ENCODE measurements at regions not wholly inside any gene's neighbourhood (a gene's known extent, or its start where the extent isn't known, plus 50 kb on each side); places are given as distances from the start of the nearest gene placed in this dataset.

DNA sequence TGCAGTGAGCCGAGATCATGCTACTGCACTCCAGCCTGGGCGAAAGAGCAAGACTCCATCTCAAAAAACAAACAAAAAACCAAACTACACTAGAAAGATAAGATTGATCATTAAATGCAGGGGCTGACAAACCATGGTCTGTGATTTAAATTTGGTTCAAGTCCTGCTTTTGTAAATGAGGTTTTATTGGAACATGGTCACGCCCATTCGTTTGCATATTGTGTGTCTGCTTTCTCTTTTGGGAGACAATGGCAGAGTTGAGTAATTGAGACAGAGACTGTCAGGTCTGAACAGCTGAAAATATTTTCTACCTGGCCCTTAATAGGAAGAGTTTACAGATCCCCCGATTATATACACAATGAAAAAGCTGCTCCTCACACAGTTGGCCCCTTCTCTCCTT is 235.5 kb upstream of the EEF2KMT start:
- TF ChIP-seq, protein P1, sequence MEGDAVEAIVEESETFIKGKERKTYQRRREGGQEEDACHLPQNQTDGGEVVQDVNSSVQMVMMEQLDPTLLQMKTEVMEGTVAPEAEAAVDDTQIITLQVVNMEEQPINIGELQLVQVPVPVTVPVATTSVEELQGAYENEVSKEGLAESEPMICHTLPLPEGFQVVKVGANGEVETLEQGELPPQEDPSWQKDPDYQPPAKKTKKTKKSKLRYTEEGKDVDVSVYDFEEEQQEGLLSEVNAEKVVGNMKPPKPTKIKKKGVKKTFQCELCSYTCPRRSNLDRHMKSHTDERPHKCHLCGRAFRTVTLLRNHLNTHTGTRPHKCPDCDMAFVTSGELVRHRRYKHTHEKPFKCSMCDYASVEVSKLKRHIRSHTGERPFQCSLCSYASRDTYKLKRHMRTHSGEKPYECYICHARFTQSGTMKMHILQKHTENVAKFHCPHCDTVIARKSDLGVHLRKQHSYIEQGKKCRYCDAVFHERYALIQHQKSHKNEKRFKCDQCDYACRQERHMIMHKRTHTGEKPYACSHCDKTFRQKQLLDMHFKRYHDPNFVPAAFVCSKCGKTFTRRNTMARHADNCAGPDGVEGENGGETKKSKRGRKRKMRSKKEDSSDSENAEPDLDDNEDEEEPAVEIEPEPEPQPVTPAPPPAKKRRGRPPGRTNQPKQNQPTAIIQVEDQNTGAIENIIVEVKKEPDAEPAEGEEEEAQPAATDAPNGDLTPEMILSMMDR (IDR thresholded peaks at IDR 0.05): no peak
- no peak for TF ChIP-seq POLR2A (IDR thresholded peaks at IDR 0.05)
- TF ChIP-seq POLR2AphosphoS5 (IDR thresholded peaks at IDR 0.05): no peak

All from transverse colon (tissue), 4 donors.